ENCODE measurements at regions not wholly inside any gene's neighbourhood (a gene's known extent, or its start where the extent isn't known, plus 50 kb on each side); places are given as distances from the start of the nearest gene placed in this dataset.

DNA sequence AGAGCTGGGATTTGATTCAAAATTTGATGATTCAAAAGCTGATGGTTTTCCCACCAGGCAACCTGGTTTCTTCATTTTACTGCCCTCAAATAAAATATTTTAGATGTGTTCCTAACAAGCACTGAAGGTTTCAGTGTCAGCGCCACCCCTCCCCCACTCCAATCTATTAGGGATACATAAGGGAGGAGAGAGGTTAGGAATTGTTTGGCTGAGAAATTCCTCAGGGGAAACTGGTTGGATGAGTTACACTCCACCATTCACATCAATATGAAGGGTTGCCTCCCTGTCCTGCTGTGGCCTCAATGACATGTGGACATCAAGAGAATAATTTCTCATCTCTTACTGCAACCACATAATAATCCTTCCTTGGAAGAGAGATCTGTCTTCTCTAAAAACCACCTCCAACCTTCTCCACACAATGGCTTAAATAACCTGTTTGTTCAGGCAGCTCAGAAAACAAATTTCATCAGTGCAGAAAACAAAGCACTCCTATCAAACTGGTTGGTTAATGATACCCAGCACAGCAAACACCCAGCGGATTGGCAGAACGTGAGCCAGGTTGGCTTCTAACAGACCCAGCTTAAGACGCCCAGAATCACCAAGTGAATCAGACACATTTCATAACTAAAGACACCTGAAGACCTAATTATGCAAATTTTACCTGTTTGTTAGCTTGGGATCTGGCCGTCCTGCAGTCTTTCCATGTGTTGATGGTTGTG, 136.0 kb upstream of the SGK1 start:
- intact Hi-C loops (cut with micrococcal nuclease) (no loop called here), dilution Hi-C loops (cut with MboI; ENCODE audit: extremely low pct_ligation_motif_present, low sequenced_read_pairs) (no loop called here)
- no peaks in the 10 kb centered on the region for H3K79me2 ChIP-seq (ENCODE audit: control insufficient read depth, insufficient read depth, low read length)
- no peak overlapping the region for H2AFZ ChIP-seq (ENCODE audit: low read depth, low read length)
- H3K4me1 ChIP-seq (ENCODE audit: control insufficient read depth, extremely low read depth, insufficient read depth, low read length): no peaks in the 10 kb centered on the region
- TF ChIP-seq JUN (IDR thresholded peaks at IDR 0.05; ENCODE audit: borderline replicate concordance, insufficient read depth, insufficient read length, low read depth) (no peak), GATA2 (IDR thresholded peaks at IDR 0.05; ENCODE audit: insufficient read depth, insufficient read length, low read depth, low read length) (no peak), POLR2AphosphoS5 (IDR thresholded peaks at IDR 0.05; ENCODE audit: insufficient read depth, low read depth, low read length) (no peak), MYC (IDR thresholded peaks at IDR 0.05; ENCODE audit: low read depth, low read length) (no peak), FOS (IDR thresholded peaks at IDR 0.05; ENCODE audit: borderline replicate concordance, insufficient read depth, low read length) (no peak), EZH2 (IDR thresholded peaks at IDR 0.05; ENCODE audit: borderline replicate concordance, low read depth, low read length, severe bottlenecking) (no peak), POLR2A (IDR thresholded peaks at IDR 0.05; ENCODE audit: low read depth, low read length) (no peak)
- TF ChIP-seq, protein P1, sequence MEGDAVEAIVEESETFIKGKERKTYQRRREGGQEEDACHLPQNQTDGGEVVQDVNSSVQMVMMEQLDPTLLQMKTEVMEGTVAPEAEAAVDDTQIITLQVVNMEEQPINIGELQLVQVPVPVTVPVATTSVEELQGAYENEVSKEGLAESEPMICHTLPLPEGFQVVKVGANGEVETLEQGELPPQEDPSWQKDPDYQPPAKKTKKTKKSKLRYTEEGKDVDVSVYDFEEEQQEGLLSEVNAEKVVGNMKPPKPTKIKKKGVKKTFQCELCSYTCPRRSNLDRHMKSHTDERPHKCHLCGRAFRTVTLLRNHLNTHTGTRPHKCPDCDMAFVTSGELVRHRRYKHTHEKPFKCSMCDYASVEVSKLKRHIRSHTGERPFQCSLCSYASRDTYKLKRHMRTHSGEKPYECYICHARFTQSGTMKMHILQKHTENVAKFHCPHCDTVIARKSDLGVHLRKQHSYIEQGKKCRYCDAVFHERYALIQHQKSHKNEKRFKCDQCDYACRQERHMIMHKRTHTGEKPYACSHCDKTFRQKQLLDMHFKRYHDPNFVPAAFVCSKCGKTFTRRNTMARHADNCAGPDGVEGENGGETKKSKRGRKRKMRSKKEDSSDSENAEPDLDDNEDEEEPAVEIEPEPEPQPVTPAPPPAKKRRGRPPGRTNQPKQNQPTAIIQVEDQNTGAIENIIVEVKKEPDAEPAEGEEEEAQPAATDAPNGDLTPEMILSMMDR (IDR thresholded peaks at IDR 0.05; ENCODE audit: extremely low read depth in 1 of 2, insufficient read depth in 1 of 2, low read depth in 1 of 2, low read length in 2 of 2): no peak
- TF ChIP-seq, protein P2, sequence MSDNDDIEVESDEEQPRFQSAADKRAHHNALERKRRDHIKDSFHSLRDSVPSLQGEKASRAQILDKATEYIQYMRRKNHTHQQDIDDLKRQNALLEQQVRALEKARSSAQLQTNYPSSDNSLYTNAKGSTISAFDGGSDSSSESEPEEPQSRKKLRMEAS (IDR thresholded peaks at IDR 0.05; ENCODE audit: insufficient read depth, insufficient read length): no peak
- no peak overlapping the region for H3K4me3 ChIP-seq (replicated peaks in 1 of 3; ENCODE audit: insufficient read depth in 1 of 3, low read depth in 1 of 3, low read length in 3 of 3)
- no peak overlapping the region for H3K9ac ChIP-seq (replicated peaks; ENCODE audit: extremely low read depth, insufficient read depth, low read length)
- H3K4me2 ChIP-seq (ENCODE audit: insufficient read depth, low read length): no peak overlapping the region
- ChIA-PET CTCF (interaction anchor here (0.7 to 2.6 kb wide), 2 partner anchors 10 to 11 kb away, joined by 3 to 7 read pairs; no protein-coding TSS in a partner anchor), POLR2A (no interaction called here)
- BruUV-seq (replicated peaks): no TSS peak
- H4K20me1 ChIP-seq (replicated peaks; ENCODE audit: control insufficient read depth, extremely low read depth, insufficient read depth, low read length): no peaks in the 10 kb centered on the region
- no peak overlapping the region for H3K27ac ChIP-seq (ENCODE audit: insufficient read depth, low read depth, low read length)
- no peaks in the 10 kb centered on the region for H3K36me3 ChIP-seq (ENCODE audit: control insufficient read depth in 2 of 2, extremely low read depth in 1 of 2, insufficient read depth in 2 of 2, low read length in 2 of 2)
- H3K27me3 ChIP-seq (ENCODE audit: control insufficient read depth in 2 of 2, insufficient read depth in 2 of 2, low read length in 2 of 2): no peaks in the 10 kb centered on the region
- no peaks in the 10 kb centered on the region for H3K9me3 ChIP-seq (replicated peaks; ENCODE audit: control insufficient read depth, insufficient read depth, low read length)
- DNase-seq (ENCODE audit: low read depth, low spot score) (no peak), FAIRE-seq (no peak)
- no peaks in the 10 kb centered on the region for H3K9me1 ChIP-seq (replicated peaks; ENCODE audit: control insufficient read depth, extremely low read depth, insufficient read depth, low read length)

All from endothelial cell of umbilical vein (primary cell).